Kidney tubule cell (primary cell): ENCODE measurements at regions not wholly inside any gene's neighbourhood (a gene's known extent, or its start where the extent isn't known, plus 50 kb on each side); places are given as distances from the start of the nearest gene placed in this dataset.

Experiments
- DNase-seq: peaks from one replicate; pipeline ENCODE4 v3.0.0-alpha.2; 2018; ENCODE audit warnings: low spot score

- DNase-seq, result no peak
These were observed 254.1 kb downstream of the DHX35 start for GRCh38 chr20:39216195-39216594.

- DNase-seq, result no peak
These were observed 252.7 kb downstream of the DHX35 start for GRCh38 chr20:39214828-39215227.

GRCh38 chr20:39213476-39214145, 251.5 kb downstream of the DHX35 start:
- no peak for DNase-seq

GRCh38 chr20:39211060-39211748, 249.1 kb downstream of the DHX35 start:
- no peak for DNase-seq

- DNase-seq, result no peak
These were observed 248.3 kb downstream of the DHX35 start for GRCh38 chr20:39210341-39211036.

- DNase-seq, result no peak
These were observed 244.9 kb downstream of the DHX35 start for GRCh38 chr20:39206899-39207564.

DNA sequence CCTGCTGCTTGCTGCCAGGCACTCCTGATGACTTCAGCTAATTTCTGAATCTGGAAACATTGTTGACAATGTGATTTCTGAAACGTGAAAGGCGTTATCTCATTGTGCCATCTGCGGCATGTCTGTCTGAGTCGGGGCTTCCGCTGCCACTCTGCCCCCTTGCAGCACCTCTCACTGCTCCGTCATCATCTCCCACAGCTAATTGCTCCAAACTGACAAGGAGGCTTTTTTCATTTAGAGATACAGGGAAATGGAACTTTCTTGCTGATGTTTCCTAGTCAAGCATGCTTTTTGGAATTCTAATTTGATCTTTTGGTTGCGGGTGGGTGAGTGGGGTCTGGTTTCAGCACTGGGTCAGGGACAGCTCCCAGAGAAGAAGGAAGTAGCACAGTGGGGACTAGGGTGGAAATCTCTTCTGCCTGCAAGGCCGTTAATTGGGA, 233.5 kb downstream of the DHX35 start:
- no peak for DNase-seq

DNA sequence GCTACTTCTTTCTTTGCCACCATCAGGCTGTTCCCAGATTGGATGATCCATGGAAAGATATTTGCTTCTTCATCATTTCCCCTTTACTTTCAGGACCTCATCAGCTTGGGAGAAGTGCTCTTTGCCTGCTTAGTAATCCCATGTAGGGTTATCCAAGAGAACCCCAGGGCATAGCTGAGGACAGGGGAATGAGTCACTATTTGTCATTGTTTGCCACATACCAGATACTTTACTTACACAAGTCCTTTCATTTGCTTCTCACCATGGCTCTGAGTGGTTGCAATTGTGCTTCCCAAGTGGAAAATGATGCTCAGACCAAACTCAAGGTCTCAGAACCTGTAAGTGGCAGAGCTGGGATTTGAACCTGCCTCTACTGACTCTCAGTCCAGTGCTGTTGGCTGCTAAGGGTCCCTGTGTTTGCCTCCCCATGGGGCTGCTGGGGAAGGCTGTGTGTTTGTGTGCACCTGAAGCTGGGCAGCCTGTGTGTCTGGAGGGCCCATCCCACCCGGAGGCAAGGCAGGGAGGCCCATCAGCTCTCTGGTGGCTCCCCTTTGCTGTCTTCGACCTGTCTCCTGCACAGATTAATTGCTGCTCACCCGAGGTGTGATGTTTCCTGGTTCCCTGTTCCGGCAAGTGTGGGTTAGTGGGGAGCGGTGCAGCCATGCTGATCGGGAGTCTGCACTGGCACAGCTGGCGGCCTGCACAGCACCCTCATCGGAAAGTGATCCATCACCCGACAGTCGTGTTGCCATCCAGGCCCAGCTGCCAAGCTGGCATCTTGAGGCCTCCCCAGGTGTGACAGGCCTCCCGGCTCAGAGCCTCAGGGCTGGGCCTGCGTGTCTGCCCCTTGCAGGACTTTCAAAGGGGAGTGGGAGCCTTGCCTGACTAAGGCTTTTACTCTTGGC, 228.8 kb downstream of the DHX35 start:
- peak; percentile 92 for DNase-seq

DNA sequence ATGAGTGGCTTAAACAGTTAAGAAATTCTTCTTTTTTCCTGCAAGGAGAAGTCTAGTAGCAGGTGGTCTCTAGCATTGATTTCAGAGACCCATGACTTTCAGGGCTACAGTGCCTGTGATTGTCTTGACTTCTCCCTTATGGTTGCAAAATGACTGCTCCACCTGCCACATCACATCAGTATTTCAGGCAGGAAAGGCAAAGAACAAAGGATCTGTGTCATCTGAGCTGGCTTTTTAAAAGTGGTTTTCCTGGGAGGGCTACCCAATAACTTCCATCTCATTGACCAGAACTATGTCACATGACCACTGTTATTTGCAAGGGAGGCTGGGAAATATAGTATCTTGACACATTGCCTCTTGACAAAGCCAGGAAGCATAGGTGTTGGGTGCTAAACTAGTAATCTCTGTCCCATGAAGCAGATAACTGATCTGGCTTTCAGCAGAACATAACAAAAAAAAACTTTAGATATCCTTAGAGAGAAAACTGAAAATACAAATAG, 226.2 kb downstream of the DHX35 start:
- no peak for DNase-seq

DNA sequence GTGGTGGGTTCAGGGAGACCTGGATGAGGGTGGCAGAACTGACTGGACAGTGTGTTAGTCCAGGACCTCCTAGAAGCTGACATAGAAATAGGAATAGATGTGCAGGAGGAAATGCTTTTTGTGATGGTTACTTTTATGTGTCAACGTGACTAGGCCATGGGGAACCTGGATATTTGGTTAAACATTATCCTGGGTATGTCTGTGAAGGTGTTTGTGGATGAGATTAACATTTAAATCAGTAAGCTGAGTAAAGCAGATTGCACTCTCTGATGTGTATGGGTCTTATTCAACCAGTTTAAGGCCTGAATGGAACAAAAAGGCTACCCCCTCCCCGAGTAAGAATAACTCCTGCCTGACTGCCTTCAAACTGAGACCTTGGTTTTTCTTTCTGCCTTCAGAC, 219.3 kb downstream of the DHX35 start:
- peak; percentile 66 for DNase-seq

GRCh38 chr20:39176457-39176856, 214.3 kb downstream of the DHX35 start:
- DNase-seq, result no peak

GRCh38 chr20:39170896-39171463, 208.8 kb downstream of the DHX35 start:
- no peak for DNase-seq

DNA sequence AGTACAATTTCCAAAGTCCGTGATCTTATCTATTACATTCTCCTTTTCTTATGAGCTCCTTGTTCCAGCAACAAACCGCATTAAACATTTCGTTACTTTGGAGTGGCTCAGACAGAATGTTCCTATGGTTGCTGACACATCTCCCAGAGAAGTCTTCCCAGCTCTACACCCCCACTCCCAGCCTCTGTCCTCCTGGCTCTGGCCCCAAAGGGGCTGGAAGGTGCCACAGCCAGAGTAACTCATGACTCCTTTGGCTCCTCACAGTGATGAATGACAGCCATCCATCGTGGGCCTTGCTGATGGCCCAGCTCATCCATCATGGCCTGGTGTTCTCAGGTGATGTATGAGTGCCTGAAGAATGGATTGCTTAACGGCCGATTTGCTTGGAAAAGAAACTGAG, 203.0 kb downstream of the DHX35 start:
- no peak for DNase-seq

- DNase-seq, result no peak
These were observed 202.5 kb downstream of the DHX35 start for GRCh38 chr20:39164642-39165041.

DNA sequence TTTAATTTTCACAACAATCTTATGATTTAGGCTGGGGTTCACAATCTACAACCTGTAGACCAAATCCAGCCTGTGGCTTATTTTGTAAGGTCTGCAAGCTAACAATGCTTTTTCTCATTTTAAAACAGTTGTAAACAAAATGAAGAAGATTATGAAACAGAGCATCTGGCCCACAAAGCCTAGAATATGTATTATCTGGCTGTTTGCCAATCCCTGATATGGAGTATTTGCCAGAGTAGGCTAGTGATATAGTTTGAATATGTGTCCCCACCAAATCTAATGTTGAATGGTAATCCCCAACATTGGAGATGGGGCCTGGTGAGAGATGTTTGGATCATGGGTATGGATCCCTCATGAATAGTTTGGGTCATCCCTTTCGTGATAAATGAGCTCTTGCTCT, 201.8 kb downstream of the DHX35 start:
- DNase-seq, result no peak

DNA sequence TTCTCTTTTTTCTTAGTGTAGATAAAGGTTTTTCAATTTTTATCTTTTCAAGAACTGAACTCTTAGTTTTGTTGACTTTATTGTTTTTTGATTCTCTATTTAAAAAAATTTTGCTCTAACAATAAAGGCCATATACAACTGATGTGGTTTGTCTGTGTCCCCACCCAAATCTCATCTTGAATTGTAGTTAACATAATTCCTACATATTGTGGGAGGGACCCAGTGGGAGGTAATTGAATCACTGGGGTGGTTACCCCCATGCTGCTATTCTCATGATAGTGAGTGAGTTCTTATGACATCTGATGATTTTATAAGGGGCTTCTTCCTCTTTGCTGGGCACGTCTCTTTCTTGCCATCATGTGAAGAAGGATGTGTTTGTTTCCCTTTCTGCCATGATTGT, 199.8 kb downstream of the DHX35 start:
- no peak for DNase-seq

GRCh38 chr20:39155971-39156370, 193.8 kb downstream of the DHX35 start:
- no peak for DNase-seq

DNA sequence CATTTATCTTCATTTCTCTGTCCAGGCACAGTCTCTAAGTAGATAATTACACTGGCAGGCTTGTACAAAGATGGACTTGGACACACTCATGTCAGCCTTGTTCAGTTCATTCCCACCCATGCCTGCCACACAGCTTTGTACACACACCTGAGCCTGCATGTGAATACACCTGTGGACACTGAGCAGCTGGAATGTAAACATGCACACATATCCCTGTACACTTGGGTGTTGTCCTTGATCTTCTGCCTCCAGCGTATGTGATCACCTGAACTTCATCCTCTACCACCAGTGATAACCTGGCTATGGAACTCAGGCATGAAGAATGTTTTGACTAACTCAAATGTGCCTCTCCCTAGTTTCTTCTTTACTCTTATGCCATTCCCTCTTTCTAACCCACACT, 190.6 kb downstream of the DHX35 start:
- no peak for DNase-seq

DNA sequence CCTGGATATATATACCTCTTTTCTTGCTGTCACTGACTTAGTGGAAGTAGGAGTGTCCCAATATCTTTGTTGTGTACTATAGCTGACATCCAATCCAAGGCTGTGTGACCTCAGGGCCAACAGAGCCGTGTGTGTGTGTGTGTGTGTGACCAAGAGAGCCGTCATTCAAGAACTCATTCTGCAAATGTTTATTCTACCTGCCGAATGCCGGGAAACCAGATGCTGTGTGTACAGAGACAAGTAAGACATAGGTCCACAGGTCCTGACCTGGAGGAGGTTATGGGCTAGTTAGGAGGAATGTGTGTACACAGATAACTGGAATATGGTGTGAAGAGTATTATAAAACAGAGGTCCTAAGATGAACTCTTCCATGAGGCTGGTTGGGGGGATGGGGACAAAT, 190.0 kb downstream of the DHX35 start:
- no peak for DNase-seq

GRCh38 chr20:39150501-39150900, 188.4 kb downstream of the DHX35 start:
- DNase-seq, result no peak

- DNase-seq, result peak; percentile 1
These were observed 184.2 kb downstream of the DHX35 start for GRCh38 chr20:39146394-39146793.
